ENCODE measurements at regions not wholly inside any gene's neighbourhood (a gene's known extent, or its start where the extent isn't known, plus 50 kb on each side); places are given as distances from the start of the nearest gene placed in this dataset.

DNA sequence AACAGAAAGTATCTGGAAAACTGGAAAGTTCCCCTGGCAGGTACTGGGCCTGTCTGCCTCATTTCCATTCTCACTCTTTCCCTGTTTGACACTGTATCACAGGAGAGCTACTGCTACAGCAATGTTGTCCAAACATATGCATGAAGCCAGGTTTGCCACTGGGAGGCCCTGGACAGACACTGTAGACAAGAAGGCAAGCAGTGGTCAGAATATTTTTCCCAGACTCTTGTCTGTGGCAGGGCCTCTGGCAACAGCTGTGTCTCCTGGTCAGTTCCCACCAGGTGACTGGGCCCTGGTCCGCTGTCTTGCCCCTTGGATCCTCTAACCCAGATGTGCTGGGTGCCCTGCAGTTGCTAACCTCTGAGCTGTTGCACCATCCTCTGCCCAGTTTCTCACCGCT, 178.9 kb upstream of the FANCL start:
- H3K9me3 ChIP-seq, result no peaks in the 10 kb centered on the region

GRCh38 chr2:58416696-58417095, 175.6 kb upstream of the FANCL start:
- H3K27ac ChIP-seq, result no peak overlapping the region
- TF ChIP-seq, protein P1, sequence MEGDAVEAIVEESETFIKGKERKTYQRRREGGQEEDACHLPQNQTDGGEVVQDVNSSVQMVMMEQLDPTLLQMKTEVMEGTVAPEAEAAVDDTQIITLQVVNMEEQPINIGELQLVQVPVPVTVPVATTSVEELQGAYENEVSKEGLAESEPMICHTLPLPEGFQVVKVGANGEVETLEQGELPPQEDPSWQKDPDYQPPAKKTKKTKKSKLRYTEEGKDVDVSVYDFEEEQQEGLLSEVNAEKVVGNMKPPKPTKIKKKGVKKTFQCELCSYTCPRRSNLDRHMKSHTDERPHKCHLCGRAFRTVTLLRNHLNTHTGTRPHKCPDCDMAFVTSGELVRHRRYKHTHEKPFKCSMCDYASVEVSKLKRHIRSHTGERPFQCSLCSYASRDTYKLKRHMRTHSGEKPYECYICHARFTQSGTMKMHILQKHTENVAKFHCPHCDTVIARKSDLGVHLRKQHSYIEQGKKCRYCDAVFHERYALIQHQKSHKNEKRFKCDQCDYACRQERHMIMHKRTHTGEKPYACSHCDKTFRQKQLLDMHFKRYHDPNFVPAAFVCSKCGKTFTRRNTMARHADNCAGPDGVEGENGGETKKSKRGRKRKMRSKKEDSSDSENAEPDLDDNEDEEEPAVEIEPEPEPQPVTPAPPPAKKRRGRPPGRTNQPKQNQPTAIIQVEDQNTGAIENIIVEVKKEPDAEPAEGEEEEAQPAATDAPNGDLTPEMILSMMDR (IDR thresholded peaks at IDR 0.05), result no peak
- no peak for DNase-seq
- no peaks in the 10 kb centered on the region for H3K27me3 ChIP-seq
- intact Hi-C loops (cut with DNase I), result no loop called here
- H3K4me3 ChIP-seq, result no peak overlapping the region
- no peaks in the 10 kb centered on the region for H3K36me3 ChIP-seq
- H3K4me1 ChIP-seq, result no peaks in the 10 kb centered on the region
- no peak overlapping the region for H3K9ac ChIP-seq (ENCODE audit: low read depth in 2 of 2, low read length in 2 of 2)
- no peaks in the 10 kb centered on the region for H3K9me3 ChIP-seq

More for the DNA sequence above, 178.9 kb upstream of the FANCL start:
- DNase-seq, result no peak
- Histone ChIP-seq H3K4me1 (no peaks in the 10 kb centered on the region), H3K36me3 (no peaks in the 10 kb centered on the region), H3K27me3 (no peaks in the 10 kb centered on the region), H3K9ac (ENCODE audit: low read depth in 2 of 2, low read length in 2 of 2) (no peak overlapping the region), H3K27ac (no peak overlapping the region), H3K4me3 (no peak overlapping the region)
- TF ChIP-seq, protein P1 (IDR thresholded peaks at IDR 0.05), result no peak
- intact Hi-C loops (cut with DNase I), result no loop called here

DNA sequence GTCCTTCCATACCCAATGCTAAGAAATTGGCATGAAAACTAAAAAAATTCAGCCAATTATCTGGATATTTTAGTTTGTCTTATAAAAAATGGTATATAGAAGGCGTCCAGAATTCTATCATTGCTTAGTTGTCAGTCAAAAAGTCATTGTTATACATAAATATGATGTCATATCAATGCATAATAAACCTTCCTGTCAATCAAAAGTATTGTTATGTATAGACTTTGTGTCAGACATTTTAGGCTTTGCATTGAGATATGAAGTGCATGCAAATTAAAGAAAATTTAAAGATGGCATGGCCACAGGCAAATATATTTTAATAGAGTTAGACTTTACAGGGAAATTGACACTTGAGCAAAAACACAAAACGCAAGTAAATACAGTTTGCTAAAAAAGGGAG, 173.4 kb upstream of the FANCL start:
- Histone ChIP-seq H3K36me3 (no peaks in the 10 kb centered on the region), H3K4me1 (no peaks in the 10 kb centered on the region), H3K4me3 (no peak overlapping the region), H3K27me3 (no peaks in the 10 kb centered on the region), H3K9ac (ENCODE audit: low read depth in 2 of 2, low read length in 2 of 2) (no peak overlapping the region), H3K27ac (no peak overlapping the region), H3K9me3 (no peaks in the 10 kb centered on the region)
- intact Hi-C loops (cut with DNase I), result no loop called here
- TF ChIP-seq, protein P1 (IDR thresholded peaks at IDR 0.05), result no peak
- no peak for DNase-seq

GRCh38 chr2:58410549-58410948, 169.4 kb upstream of the FANCL start:
- intact Hi-C loops (cut with DNase I), result no loop called here
- TF ChIP-seq, protein P1 (IDR thresholded peaks at IDR 0.05), result no peak
- Histone ChIP-seq H3K36me3 (no peaks in the 10 kb centered on the region), H3K9me3 (no peaks in the 10 kb centered on the region), H3K4me1 (no peaks in the 10 kb centered on the region), H3K27me3 (no peaks in the 10 kb centered on the region), H3K27ac (no peak overlapping the region), H3K4me3 (no peak overlapping the region), H3K9ac (ENCODE audit: low read depth in 2 of 2, low read length in 2 of 2) (no peak overlapping the region)
- no peak for DNase-seq

- Histone ChIP-seq H3K9ac (ENCODE audit: low read depth in 2 of 2, low read length in 2 of 2) (no peak overlapping the region), H3K9me3 (no peaks in the 10 kb centered on the region), H3K27me3 (no peaks in the 10 kb centered on the region), H3K27ac (no peak overlapping the region), H3K4me1 (no peaks in the 10 kb centered on the region), H3K4me3 (no peak overlapping the region), H3K36me3 (no peaks in the 10 kb centered on the region)
- intact Hi-C loops (cut with DNase I), result no loop called here
- no peak for DNase-seq
- TF ChIP-seq, protein P1 (IDR thresholded peaks at IDR 0.05), result no peak
Observed at GRCh38 chr2:58407487-58407886, 166.4 kb upstream of the FANCL start.

- intact Hi-C loops (cut with DNase I), result no loop called here
- H3K4me3 ChIP-seq, result no peak overlapping the region
- H3K9ac ChIP-seq (ENCODE audit: low read depth in 2 of 2, low read length in 2 of 2), result no peak overlapping the region
Observed at GRCh38 chr2:58405341-58405740, 164.2 kb upstream of the FANCL start.

More at GRCh38 chr2:58405341-58405740, 164.2 kb upstream of the FANCL start:
- no peak for DNase-seq
- H3K27ac ChIP-seq, result no peak overlapping the region
- no peaks in the 10 kb centered on the region for H3K9me3 ChIP-seq
- H3K27me3 ChIP-seq, result no peaks in the 10 kb centered on the region
- H3K36me3 ChIP-seq, result no peaks in the 10 kb centered on the region
- TF ChIP-seq, protein P1 (IDR thresholded peaks at IDR 0.05), result no peak
- no peaks in the 10 kb centered on the region for H3K4me1 ChIP-seq
